ENCODE measurements at regions not wholly inside any gene's neighbourhood (a gene's known extent, or its start where the extent isn't known, plus 50 kb on each side); places are given as distances from the start of the nearest gene placed in this dataset.

DNA sequence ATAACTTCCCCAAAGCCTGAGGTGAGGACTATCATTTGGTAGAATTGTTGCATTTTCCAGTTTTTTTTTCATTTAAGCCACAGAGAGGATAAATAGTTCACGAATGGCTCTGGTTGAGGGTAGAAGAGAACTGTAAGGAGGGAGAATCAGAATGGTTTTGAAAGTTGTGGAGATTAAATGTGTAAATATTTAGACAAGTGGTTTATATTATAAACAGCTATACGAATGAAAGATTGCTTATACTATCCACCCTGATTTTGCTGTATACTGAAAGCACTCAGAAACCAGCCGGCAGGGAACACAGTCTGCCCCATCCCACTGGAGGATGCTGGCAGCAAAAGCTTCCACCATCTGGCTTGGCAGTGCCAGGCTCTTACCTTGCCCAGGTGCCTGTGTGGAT lies 341.1 kb downstream of the RAPGEF2 start:
- H3K4me1 ChIP-seq (ENCODE audit: control insufficient read depth in 2 of 2, insufficient read depth in 2 of 2, low read length in 2 of 2) = no peaks in the 10 kb centered on the region

DNA sequence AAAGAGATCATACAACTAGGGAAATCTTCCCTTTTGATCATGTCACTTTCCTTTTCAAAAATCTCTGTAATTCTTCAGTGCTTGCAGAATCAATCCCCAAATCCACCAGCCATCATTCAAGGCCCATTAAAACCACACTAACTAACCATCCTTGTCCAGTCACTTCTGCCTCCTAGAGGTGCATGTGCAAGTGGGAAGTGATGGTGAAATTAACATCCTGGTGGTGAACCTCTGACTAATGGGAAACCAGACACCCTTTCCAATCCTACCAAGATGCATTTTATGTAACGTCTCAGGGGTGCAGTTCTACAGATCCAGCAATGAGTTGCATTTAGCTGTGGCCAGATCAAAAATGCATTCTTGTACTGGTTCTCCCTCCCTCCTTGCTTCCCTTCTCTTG lies 341.8 kb downstream of the RAPGEF2 start:
- Histone ChIP-seq H3K4me1 (ENCODE audit: control insufficient read depth in 2 of 2, insufficient read depth in 2 of 2, low read length in 2 of 2) (no peaks in the 10 kb centered on the region), H3K27ac (ENCODE audit: low read depth in 2 of 2, low read length in 2 of 2) (no peak overlapping the region), H3K4me3 (ENCODE audit: low read length in 2 of 2) (no peak overlapping the region), H3K36me3 (ENCODE audit: control insufficient read depth in 2 of 2, insufficient read depth in 2 of 2, low read length in 2 of 2) (no peaks in the 10 kb centered on the region), H3K9me3 (ENCODE audit: control insufficient read depth in 2 of 2, low read length in 2 of 2) (no peaks in the 10 kb centered on the region), H3K9ac (ENCODE audit: low read depth in 1 of 2, low read length in 2 of 2) (no peak overlapping the region), H3K27me3 (ENCODE audit: control insufficient read depth in 2 of 2, insufficient read depth in 2 of 2, low read length in 2 of 2) (no peaks in the 10 kb centered on the region)

More for the DNA sequence above, 341.1 kb downstream of the RAPGEF2 start:
- Histone ChIP-seq H3K27me3 (ENCODE audit: control insufficient read depth in 2 of 2, insufficient read depth in 2 of 2, low read length in 2 of 2) (no peaks in the 10 kb centered on the region), H3K9ac (ENCODE audit: low read depth in 1 of 2, low read length in 2 of 2) (no peak overlapping the region), H3K27ac (ENCODE audit: low read depth in 2 of 2, low read length in 2 of 2) (no peak overlapping the region), H3K4me3 (ENCODE audit: low read length in 2 of 2) (no peak overlapping the region), H3K36me3 (ENCODE audit: control insufficient read depth in 2 of 2, insufficient read depth in 2 of 2, low read length in 2 of 2) (no peaks in the 10 kb centered on the region), H3K9me3 (ENCODE audit: control insufficient read depth in 2 of 2, low read length in 2 of 2) (no peaks in the 10 kb centered on the region)

DNA sequence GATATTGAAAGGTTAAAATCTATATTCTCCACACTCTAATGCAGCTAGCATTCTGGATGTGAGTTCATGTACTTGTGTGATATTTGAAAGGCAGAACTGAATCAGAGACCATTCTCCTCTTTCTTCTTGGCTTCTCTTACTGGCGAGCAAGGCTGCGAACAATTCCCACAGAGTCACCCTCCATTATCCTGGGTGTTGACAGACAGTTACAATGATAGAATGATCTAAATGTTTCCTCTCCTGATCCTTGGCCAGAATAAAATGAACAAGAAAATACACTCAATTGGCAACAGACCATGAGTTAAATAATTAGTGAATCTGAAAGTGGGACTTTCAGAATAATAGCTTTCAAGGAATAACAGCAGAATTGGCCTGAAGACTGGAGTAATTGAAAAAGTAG lies 342.8 kb downstream of the RAPGEF2 start:
- H3K36me3 ChIP-seq (ENCODE audit: control insufficient read depth in 2 of 2, insufficient read depth in 2 of 2, low read length in 2 of 2) = no peaks in the 10 kb centered on the region
- no peak overlapping the region for H3K9ac ChIP-seq (ENCODE audit: low read depth in 1 of 2, low read length in 2 of 2)
- no peaks in the 10 kb centered on the region for H3K27me3 ChIP-seq (ENCODE audit: control insufficient read depth in 2 of 2, insufficient read depth in 2 of 2, low read length in 2 of 2)
- no peak overlapping the region for H3K4me3 ChIP-seq (ENCODE audit: low read length in 2 of 2)
- H3K9me3 ChIP-seq (ENCODE audit: control insufficient read depth in 2 of 2, low read length in 2 of 2) = no peaks in the 10 kb centered on the region
- no peaks in the 10 kb centered on the region for H3K4me1 ChIP-seq (ENCODE audit: control insufficient read depth in 2 of 2, insufficient read depth in 2 of 2, low read length in 2 of 2)
- no peak overlapping the region for H3K27ac ChIP-seq (ENCODE audit: low read depth in 2 of 2, low read length in 2 of 2)

DNA sequence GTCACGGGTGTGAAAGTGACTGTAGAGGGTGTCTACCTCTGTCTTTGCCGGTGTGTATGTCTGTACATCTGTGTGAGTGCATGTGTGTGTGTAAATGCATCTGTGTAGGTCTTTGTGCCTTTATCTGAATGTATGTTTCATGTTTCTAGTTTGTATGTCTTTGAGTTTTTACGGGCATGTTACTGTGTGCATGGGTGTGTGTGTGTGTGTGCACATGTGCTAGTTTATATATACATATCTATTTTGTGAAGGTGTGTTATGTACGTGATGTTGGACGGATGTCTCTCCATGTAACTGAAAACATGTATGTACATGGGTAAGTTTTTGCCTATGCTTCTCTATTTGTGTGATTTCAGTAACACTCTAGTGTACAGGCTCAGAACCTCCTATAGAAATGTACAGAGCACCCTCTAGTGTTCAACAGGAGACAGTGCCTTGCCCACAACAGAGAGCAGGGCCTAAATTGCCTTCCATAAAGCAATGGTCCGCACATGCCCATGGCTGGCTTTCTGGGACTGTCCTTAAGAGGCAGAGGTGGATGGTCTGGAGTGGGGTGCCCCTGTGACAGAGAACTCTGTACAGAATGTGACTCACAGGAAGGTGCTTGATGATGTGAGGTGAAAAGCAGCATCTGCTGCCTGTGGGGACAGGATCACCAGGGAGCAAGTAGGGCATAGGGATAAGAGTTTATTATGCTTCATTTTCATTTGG lies 343.5 kb downstream of the RAPGEF2 start:
- no peaks in the 10 kb centered on the region for H3K36me3 ChIP-seq (ENCODE audit: control insufficient read depth in 2 of 2, insufficient read depth in 2 of 2, low read length in 2 of 2)
- no peak overlapping the region for H3K27ac ChIP-seq (ENCODE audit: low read depth in 2 of 2, low read length in 2 of 2)
- H3K9me3 ChIP-seq (ENCODE audit: control insufficient read depth in 2 of 2, low read length in 2 of 2) = no peaks in the 10 kb centered on the region
- H3K9ac ChIP-seq (ENCODE audit: low read depth in 1 of 2, low read length in 2 of 2) = no peak overlapping the region
- H3K4me3 ChIP-seq (ENCODE audit: low read length in 2 of 2) = no peak overlapping the region
- no peaks in the 10 kb centered on the region for H3K27me3 ChIP-seq (ENCODE audit: control insufficient read depth in 2 of 2, insufficient read depth in 2 of 2, low read length in 2 of 2)
- H3K4me1 ChIP-seq (ENCODE audit: control insufficient read depth in 2 of 2, insufficient read depth in 2 of 2, low read length in 2 of 2) = no peaks in the 10 kb centered on the region

DNA sequence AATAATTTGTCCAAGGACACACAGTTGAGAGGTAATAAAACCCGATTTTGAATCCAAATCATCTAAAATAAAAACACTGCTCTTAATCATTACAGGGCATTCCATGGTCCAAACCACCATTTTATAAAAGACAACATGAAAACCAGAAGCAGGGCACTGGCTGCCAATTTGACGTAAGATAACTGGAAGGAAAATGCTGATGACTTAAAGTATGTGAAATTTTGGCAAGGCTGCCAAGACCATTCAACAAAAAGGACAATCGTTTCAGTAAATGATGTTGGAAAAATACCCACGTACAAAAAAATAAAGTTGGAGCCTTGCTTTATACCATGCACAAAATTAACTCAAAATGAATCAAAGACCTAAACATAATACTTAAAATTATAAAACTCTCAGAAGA lies 344.4 kb downstream of the RAPGEF2 start:
- no peaks in the 10 kb centered on the region for H3K9me3 ChIP-seq (ENCODE audit: control insufficient read depth in 2 of 2, low read length in 2 of 2)
- no peak overlapping the region for H3K4me3 ChIP-seq (ENCODE audit: low read length in 2 of 2)
- no peaks in the 10 kb centered on the region for H3K36me3 ChIP-seq (ENCODE audit: control insufficient read depth in 2 of 2, insufficient read depth in 2 of 2, low read length in 2 of 2)
- no peak overlapping the region for H3K27ac ChIP-seq (ENCODE audit: low read depth in 2 of 2, low read length in 2 of 2)
- no peaks in the 10 kb centered on the region for H3K4me1 ChIP-seq (ENCODE audit: control insufficient read depth in 2 of 2, insufficient read depth in 2 of 2, low read length in 2 of 2)
- H3K27me3 ChIP-seq (ENCODE audit: control insufficient read depth in 2 of 2, insufficient read depth in 2 of 2, low read length in 2 of 2) = no peaks in the 10 kb centered on the region
- no peak overlapping the region for H3K9ac ChIP-seq (ENCODE audit: low read depth in 1 of 2, low read length in 2 of 2)

DNA sequence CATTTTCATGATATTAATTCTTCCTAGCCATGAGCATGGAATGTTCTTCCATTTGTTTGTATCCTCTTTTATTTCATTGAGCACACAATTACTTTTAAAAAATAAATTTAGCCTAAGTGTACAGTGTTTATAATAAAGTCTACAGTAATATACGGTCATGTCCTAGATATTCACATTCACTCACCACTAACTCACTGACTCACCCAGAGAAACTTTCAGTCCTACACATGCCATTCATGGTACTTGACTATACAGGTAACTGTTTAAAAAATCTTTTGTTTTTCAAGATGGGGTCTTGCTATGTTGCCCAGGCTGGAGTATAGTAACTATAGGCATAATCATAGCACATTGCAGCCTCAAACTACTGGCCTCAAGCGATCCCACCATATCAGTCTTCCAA lies 348.1 kb downstream of the RAPGEF2 start:
- no peak overlapping the region for H3K9ac ChIP-seq (ENCODE audit: low read depth in 1 of 2, low read length in 2 of 2)
- H3K27ac ChIP-seq (ENCODE audit: low read depth in 2 of 2, low read length in 2 of 2) = no peak overlapping the region
- no peaks in the 10 kb centered on the region for H3K27me3 ChIP-seq (ENCODE audit: control insufficient read depth in 2 of 2, insufficient read depth in 2 of 2, low read length in 2 of 2)
- H3K9me3 ChIP-seq (ENCODE audit: control insufficient read depth in 2 of 2, low read length in 2 of 2) = no peaks in the 10 kb centered on the region
- H3K4me1 ChIP-seq (ENCODE audit: control insufficient read depth in 2 of 2, insufficient read depth in 2 of 2, low read length in 2 of 2) = no peaks in the 10 kb centered on the region
- H3K4me3 ChIP-seq (ENCODE audit: low read length in 2 of 2) = no peak overlapping the region
- H3K36me3 ChIP-seq (ENCODE audit: control insufficient read depth in 2 of 2, insufficient read depth in 2 of 2, low read length in 2 of 2) = no peaks in the 10 kb centered on the region

DNA sequence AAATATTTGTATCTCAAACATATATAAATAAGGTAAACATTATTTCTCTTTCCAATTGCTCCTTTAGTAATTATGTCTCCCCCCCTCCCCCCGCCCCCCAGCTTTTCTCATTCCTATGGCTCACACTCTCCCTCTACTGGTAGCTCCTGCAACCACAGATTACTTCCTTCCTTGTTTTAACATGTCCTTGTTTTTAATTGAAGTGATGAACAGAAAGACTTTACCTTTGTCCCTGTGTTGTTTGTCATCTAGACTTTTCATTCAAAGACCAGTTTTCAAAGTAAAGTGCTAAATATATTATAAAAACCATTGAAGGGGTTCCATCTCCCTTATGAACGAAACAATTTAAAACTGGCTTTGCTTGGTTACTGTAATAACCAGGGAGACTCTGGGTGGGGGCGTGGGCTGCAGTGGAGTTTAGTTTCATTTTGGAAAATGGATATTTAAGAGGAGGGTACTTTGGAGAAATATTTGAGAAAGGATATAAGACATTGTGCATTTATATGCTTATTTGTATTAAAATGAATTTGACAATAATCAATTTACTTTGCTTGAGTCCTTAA lies 352.9 kb downstream of the RAPGEF2 start:
- H3K36me3 ChIP-seq (ENCODE audit: control insufficient read depth in 2 of 2, insufficient read depth in 2 of 2, low read length in 2 of 2) = no peaks in the 10 kb centered on the region
- no peak overlapping the region for H3K9ac ChIP-seq (ENCODE audit: low read depth in 1 of 2, low read length in 2 of 2)
- no peak overlapping the region for H3K4me3 ChIP-seq (ENCODE audit: low read length in 2 of 2)
- no peaks in the 10 kb centered on the region for H3K4me1 ChIP-seq (ENCODE audit: control insufficient read depth in 2 of 2, insufficient read depth in 2 of 2, low read length in 2 of 2)
- no peaks in the 10 kb centered on the region for H3K27me3 ChIP-seq (ENCODE audit: control insufficient read depth in 2 of 2, insufficient read depth in 2 of 2, low read length in 2 of 2)
- H3K27ac ChIP-seq (ENCODE audit: low read depth in 2 of 2, low read length in 2 of 2) = no peak overlapping the region
- no peaks in the 10 kb centered on the region for H3K9me3 ChIP-seq (ENCODE audit: control insufficient read depth in 2 of 2, low read length in 2 of 2)

DNA sequence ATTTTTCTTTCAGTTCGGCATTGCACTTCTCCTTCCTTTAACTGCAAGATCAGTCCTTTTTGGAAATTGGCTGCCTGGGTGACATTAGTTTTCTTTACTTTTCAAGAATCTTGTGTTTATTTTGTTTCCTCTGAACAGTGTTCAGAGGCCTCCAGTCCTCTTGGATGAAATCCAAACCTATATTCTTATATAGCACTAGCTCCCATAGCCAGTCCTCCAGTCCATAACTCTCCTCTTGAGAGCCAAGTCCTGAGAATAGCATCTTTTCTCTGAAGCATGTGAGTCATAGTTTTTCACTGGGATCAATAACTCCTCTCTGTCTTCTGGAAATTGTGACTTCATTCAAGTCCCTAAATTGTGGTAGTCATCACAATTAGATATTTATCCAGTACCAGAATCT lies 357.5 kb downstream of the RAPGEF2 start:
- H3K9ac ChIP-seq (ENCODE audit: low read depth in 1 of 2, low read length in 2 of 2) = no peak overlapping the region
- H3K9me3 ChIP-seq (ENCODE audit: control insufficient read depth in 2 of 2, low read length in 2 of 2) = peaks cover 0 to 3% of the 10 kb centered on the region in 2 donors
- H3K36me3 ChIP-seq (ENCODE audit: control insufficient read depth in 2 of 2, insufficient read depth in 2 of 2, low read length in 2 of 2) = no peaks in the 10 kb centered on the region
- H3K27me3 ChIP-seq (ENCODE audit: control insufficient read depth in 2 of 2, insufficient read depth in 2 of 2, low read length in 2 of 2) = no peaks in the 10 kb centered on the region
- no peak overlapping the region for H3K4me3 ChIP-seq (ENCODE audit: low read length in 2 of 2)
- H3K4me1 ChIP-seq (ENCODE audit: control insufficient read depth in 2 of 2, insufficient read depth in 2 of 2, low read length in 2 of 2) = no peaks in the 10 kb centered on the region
- no peak overlapping the region for H3K27ac ChIP-seq (ENCODE audit: low read depth in 2 of 2, low read length in 2 of 2)

DNA sequence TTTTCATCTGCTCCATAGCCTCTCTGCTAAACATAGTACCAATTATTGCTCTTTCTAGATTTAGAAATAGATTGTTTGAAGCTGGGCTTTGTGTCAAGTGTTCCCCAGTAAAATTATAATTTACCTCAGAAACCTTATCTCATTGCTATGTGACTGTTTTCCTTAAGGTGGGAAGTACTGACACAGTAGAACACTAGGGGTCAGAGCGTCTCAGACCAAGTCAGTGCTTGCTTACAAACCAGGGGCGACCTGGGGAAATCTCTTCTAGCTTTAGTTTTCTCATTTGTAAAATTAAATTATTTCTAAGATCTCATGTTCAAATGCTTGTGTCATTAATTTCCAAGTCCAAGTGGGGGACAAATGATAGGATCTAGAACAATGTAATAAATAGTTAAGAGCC lies 360.4 kb downstream of the RAPGEF2 start:
- Histone ChIP-seq H3K4me1 (ENCODE audit: control insufficient read depth in 2 of 2, insufficient read depth in 2 of 2, low read length in 2 of 2) (no peaks in the 10 kb centered on the region), H3K4me3 (ENCODE audit: low read length in 2 of 2) (no peak overlapping the region), H3K36me3 (ENCODE audit: control insufficient read depth in 2 of 2, insufficient read depth in 2 of 2, low read length in 2 of 2) (no peaks in the 10 kb centered on the region), H3K27me3 (ENCODE audit: control insufficient read depth in 2 of 2, insufficient read depth in 2 of 2, low read length in 2 of 2) (no peaks in the 10 kb centered on the region), H3K9ac (ENCODE audit: low read depth in 1 of 2, low read length in 2 of 2) (no peak overlapping the region), H3K27ac (ENCODE audit: low read depth in 2 of 2, low read length in 2 of 2) (no peak overlapping the region), H3K9me3 (ENCODE audit: control insufficient read depth in 2 of 2, low read length in 2 of 2) (peaks cover 0 to 3% of the 10 kb centered on the region in 2 donors)

DNA sequence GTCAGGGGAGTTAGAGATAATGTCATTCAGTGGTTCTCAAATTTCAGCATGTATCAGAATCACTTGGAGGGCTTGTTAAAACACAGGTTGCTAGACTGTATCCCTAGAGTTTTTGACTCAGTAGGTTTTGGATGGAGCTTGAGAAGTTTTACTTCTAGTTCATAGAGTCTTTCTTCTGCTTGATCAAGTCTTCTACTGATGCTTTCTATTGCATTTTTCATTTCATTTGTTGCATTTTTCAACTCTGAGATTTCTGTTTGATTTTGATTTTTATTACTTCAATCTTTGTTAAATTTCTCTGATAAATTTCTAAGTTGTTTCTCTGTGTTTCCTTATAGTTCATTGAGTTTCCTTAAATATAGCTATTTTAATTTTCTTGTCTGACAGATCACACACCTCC lies 361.4 kb downstream of the RAPGEF2 start:
- no peaks in the 10 kb centered on the region for H3K27me3 ChIP-seq (ENCODE audit: control insufficient read depth in 2 of 2, insufficient read depth in 2 of 2, low read length in 2 of 2)
- peaks cover 0 to 3% of the 10 kb centered on the region in 2 donors for H3K9me3 ChIP-seq (ENCODE audit: control insufficient read depth in 2 of 2, low read length in 2 of 2)
- H3K4me3 ChIP-seq (ENCODE audit: low read length in 2 of 2) = no peak overlapping the region
- H3K27ac ChIP-seq (ENCODE audit: low read depth in 2 of 2, low read length in 2 of 2) = no peak overlapping the region
- no peaks in the 10 kb centered on the region for H3K36me3 ChIP-seq (ENCODE audit: control insufficient read depth in 2 of 2, insufficient read depth in 2 of 2, low read length in 2 of 2)
- no peak overlapping the region for H3K9ac ChIP-seq (ENCODE audit: low read depth in 1 of 2, low read length in 2 of 2)
- H3K4me1 ChIP-seq (ENCODE audit: control insufficient read depth in 2 of 2, insufficient read depth in 2 of 2, low read length in 2 of 2) = no peaks in the 10 kb centered on the region

All from mucosa of rectum (tissue), 2 donors.